Mammary epithelial cell (primary cell): ENCODE measurements at regions not wholly inside any gene's neighbourhood (a gene's known extent, or its start where the extent isn't known, plus 50 kb on each side); places are given as distances from the start of the nearest gene placed in this dataset.

Experiments
- CTCF ChIP-seq, 2 donors: IDR thresholded peaks in 1 of 2; conservative IDR thresholded peaks in 1 of 2; 2 replicates each; pipeline ENCODE4 v1.5.1; 2011 to 2012; ENCODE audit warnings: inconsistent platforms in 2 of 2, low read length in 2 of 2, mild to moderate bottlenecking in 2 of 2, control low read depth in 1 of 2, low read depth in 1 of 2; ENCODE audit not compliant: insufficient read depth in 1 of 2; ENCODE audit errors: extremely low read depth in 1 of 2
- EZH2 ChIP-seq: IDR thresholded peaks from 2 replicates; pipeline ENCODE4 v1.6.1; 2012; ENCODE audit warnings: low read length, inconsistent platforms, borderline replicate concordance

- no peak for TF ChIP-seq CTCF (conservative IDR thresholded peaks at IDR 0.05 in 1 of 2, IDR thresholded peaks at IDR 0.05 in 1 of 2; ENCODE audit: extremely low read depth in 1 of 2, insufficient read depth in 1 of 2, low read depth in 1 of 2, low read length in 2 of 2)
- TF ChIP-seq EZH2: no peak
Observed at GRCh38 chr6:51184046-51184445, 365.4 kb downstream of the TFAP2B start.
